GM12872 (cell line): ENCODE measurements at regions not wholly inside any gene's neighbourhood (a gene's known extent, or its start where the extent isn't known, plus 50 kb on each side); places are given as distances from the start of the nearest gene placed in this dataset.

Experiments
- TF ChIP-seq, protein P1 (sequence below): IDR thresholded peaks from 3 replicates; pipeline ENCODE4 v1.5.1; 2011; ENCODE audit warnings: low read depth, mild to moderate bottlenecking, low read length, moderate library complexity; ENCODE audit not compliant: insufficient read depth

DNA sequence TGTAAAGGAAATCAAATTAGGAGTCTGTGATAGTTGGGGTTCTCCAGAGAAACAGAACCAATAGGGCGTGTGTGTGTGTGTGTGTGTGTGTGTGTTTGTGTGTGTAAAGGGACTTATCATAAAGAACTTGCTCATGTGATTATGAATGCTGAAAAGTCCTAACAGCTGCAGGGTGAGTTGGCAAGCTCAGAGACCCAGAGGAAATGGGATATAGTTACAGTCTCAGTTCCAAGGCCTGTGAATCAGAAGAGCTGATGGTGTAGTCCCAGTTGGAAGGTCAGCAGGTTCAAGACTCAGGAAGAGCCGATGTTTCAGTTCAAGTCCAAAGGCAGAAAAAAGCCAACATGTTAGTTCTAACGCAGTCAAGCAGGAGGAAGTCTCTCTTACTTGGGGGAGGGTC is 214.2 kb downstream of the ELAVL2 start:
- TF ChIP-seq, protein P1, sequence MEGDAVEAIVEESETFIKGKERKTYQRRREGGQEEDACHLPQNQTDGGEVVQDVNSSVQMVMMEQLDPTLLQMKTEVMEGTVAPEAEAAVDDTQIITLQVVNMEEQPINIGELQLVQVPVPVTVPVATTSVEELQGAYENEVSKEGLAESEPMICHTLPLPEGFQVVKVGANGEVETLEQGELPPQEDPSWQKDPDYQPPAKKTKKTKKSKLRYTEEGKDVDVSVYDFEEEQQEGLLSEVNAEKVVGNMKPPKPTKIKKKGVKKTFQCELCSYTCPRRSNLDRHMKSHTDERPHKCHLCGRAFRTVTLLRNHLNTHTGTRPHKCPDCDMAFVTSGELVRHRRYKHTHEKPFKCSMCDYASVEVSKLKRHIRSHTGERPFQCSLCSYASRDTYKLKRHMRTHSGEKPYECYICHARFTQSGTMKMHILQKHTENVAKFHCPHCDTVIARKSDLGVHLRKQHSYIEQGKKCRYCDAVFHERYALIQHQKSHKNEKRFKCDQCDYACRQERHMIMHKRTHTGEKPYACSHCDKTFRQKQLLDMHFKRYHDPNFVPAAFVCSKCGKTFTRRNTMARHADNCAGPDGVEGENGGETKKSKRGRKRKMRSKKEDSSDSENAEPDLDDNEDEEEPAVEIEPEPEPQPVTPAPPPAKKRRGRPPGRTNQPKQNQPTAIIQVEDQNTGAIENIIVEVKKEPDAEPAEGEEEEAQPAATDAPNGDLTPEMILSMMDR, result no peak

DNA sequence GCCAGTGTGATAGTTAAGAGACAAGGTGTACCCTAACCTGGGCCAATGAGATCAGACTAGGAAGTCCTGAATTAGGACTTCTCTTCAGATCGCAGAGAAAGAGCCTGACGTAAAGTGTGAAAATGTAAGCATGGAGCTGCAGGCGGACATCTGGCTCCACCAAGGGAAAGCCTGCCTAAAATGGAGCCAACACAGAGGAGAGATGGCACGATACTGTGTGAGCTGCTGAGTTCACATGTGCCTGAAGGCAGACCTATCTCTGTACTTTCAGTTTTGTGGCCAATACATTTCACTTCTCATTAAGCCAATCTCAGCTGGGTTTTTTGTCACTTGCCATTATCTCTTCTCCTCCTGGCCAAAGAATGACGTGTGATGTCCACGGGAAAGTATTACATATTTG is 210.5 kb downstream of the ELAVL2 start:
- TF ChIP-seq, protein P1, result no peak

DNA sequence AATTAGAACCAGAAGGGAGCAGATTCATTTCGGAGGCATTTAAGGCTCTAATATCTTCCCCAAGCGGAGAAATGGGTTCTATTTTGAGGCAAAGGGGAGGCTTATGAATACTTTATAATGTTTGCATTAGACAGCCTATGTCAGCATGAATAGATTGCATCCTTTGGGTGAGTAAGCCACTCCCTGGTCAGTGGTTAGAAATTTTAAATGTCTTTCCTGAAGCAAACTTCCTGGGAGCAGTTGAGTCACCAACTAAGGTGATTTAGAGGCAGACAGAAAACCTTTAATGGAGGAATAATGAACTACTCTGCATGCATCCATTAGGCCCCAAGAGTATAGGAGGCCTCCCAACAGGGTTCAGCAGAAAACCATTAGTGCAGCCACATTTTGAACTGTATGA is 204.9 kb downstream of the ELAVL2 start:
- TF ChIP-seq, protein P1, result no peak

DNA sequence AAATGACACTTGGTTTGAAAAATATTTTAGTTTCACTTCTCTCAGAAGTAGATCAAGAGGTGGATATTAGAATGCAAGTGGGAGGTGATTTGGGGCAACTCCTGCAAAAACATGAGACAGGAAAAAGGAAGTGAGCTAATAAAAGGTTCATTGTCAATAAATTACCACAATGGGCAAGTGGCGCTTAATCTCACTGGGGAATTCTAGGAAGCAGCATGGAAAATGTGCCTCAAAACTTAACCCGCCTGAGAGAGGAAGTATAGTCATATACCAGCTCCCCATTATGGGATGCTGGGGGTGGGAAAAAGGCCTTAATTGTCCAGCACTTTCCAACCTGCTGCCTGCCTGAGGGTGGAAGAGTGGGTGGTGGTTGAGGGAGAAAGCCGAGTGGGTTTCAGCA is 204.1 kb downstream of the ELAVL2 start:
- TF ChIP-seq, protein P1, result no peak

DNA sequence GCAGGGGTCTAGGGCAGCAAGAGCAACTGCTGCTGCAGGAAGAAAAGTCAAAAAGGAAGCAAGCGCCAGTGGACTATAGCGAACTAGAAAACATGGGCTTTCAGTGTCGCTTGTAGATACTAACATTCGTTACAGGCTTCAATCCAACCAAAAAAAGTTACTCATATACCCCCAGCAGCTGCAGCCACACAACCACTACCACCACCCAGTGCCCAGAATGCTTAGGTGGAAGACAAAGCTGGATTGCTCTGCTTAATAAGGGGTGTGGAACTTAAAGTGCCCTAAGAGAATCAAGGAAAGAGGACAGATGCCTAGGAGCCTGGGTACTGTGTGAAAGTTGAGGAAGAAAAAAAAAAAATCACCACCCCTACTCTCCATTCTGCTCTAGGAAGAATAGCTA is 203.6 kb downstream of the ELAVL2 start:
- TF ChIP-seq, protein P1, result no peak

DNA sequence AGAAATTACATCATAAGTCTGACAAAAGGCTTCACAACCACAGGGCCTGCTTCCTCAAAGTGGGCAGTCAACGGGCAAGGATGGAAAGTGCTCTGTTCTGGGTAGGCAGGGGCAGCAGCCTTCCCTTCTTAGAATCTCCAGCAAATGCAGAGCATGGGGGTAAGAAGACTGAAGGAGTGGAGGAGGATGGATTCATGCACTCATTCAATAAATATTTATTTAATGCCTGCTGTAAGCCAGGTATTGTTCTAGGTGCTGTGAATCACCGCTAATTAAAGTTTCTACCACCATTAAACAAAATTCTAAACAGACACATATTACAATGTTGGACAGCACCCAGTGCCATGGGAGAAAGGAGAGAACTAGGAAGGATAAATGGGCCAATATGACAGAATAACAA is 195.6 kb downstream of the ELAVL2 start:
- TF ChIP-seq, protein P1, result no peak

DNA sequence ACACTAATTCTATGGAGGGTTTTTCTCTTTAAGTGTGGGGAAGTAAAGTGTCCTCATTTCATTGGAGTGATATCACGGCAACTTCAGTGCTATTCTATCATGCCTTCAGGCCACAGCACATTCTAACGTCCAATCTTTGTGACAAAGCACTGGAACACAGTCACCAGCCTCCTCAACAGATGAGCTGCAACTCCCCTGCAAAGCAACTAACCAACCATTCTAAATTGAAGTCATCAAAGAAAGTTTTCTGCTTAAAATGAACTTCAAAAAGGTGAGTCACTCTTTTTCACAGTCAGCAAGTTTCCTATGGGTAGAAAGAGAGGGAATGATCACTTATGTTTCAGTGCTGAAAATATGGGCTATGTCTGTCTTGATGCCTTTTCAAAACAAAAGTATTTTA is 190.8 kb downstream of the ELAVL2 start:
- TF ChIP-seq, protein P1, result no peak

DNA sequence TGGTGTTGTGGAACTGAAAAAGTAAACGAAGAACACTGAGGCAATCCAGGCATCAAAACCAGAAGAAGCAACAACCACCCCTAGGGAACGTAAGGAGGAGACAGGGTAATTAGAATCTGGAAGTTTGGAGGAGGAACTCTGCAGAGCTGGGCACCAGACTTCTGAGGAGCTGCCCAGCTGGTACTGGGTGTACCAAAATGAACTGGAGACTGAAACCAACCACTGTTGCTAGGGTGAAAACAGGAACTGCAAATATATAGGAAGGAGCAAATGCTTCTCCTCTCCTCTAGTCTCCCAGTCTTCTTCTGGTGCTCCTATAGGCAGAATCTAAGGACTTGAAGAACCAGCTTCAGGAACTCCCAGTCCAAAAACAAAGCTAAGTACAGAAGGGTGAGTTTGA is 189.8 kb downstream of the ELAVL2 start:
- TF ChIP-seq, protein P1, result no peak
